ENCODE measurements at regions not wholly inside any gene's neighbourhood (a gene's known extent, or its start where the extent isn't known, plus 50 kb on each side); places are given as distances from the start of the nearest gene placed in this dataset.

DNA sequence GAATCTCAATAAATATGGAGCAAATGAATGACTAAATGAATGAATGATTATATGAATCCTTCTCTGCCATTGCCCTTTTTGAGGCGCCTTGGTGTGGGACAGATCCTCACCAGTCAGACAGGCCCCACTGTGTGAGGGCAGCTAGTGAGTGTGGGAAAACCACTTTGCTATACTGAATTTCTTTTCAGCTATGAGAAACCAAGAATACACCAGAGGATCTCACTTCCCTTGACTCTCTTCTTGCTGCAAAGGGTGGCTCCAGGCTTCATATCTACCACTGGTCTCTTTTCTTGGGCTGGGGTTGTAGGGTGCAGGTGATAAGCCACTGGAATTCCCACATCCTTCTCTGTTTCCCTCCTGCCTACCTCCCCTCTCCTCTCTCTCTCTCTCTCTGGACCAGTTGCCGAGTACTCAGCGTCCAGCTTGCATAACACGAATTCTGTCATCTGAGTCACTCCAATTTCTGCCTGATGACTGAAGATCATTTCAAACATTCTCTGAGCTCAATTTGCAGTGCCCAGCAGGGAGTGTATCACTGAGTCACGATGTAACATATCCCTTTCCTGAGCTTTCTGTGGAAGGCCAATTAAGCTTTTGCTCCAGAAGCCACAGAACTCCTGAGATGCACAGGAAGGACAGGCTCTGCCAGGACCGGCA, 304.3 kb upstream of the NCAM1 start:
- POLR2A ChIA-PET: no interaction called here
- TF ChIP-seq SIN3A (IDR thresholded peaks at IDR 0.05; ENCODE audit: borderline replicate concordance, insufficient read depth, low read depth, low read length) (no peak), TCF7L2 (IDR thresholded peaks at IDR 0.05; ENCODE audit: low read depth, low read length) (no peak), POLR2AphosphoS5 (IDR thresholded peaks at IDR 0.05; ENCODE audit: low read depth, low read length) (no peak)
- TF ChIP-seq, protein P1, sequence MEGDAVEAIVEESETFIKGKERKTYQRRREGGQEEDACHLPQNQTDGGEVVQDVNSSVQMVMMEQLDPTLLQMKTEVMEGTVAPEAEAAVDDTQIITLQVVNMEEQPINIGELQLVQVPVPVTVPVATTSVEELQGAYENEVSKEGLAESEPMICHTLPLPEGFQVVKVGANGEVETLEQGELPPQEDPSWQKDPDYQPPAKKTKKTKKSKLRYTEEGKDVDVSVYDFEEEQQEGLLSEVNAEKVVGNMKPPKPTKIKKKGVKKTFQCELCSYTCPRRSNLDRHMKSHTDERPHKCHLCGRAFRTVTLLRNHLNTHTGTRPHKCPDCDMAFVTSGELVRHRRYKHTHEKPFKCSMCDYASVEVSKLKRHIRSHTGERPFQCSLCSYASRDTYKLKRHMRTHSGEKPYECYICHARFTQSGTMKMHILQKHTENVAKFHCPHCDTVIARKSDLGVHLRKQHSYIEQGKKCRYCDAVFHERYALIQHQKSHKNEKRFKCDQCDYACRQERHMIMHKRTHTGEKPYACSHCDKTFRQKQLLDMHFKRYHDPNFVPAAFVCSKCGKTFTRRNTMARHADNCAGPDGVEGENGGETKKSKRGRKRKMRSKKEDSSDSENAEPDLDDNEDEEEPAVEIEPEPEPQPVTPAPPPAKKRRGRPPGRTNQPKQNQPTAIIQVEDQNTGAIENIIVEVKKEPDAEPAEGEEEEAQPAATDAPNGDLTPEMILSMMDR (IDR thresholded peaks at IDR 0.05): no peak
- TF ChIP-seq, protein P2, sequence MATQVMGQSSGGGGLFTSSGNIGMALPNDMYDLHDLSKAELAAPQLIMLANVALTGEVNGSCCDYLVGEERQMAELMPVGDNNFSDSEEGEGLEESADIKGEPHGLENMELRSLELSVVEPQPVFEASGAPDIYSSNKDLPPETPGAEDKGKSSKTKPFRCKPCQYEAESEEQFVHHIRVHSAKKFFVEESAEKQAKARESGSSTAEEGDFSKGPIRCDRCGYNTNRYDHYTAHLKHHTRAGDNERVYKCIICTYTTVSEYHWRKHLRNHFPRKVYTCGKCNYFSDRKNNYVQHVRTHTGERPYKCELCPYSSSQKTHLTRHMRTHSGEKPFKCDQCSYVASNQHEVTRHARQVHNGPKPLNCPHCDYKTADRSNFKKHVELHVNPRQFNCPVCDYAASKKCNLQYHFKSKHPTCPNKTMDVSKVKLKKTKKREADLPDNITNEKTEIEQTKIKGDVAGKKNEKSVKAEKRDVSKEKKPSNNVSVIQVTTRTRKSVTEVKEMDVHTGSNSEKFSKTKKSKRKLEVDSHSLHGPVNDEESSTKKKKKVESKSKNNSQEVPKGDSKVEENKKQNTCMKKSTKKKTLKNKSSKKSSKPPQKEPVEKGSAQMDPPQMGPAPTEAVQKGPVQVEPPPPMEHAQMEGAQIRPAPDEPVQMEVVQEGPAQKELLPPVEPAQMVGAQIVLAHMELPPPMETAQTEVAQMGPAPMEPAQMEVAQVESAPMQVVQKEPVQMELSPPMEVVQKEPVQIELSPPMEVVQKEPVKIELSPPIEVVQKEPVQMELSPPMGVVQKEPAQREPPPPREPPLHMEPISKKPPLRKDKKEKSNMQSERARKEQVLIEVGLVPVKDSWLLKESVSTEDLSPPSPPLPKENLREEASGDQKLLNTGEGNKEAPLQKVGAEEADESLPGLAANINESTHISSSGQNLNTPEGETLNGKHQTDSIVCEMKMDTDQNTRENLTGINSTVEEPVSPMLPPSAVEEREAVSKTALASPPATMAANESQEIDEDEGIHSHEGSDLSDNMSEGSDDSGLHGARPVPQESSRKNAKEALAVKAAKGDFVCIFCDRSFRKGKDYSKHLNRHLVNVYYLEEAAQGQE (IDR thresholded peaks at IDR 0.05; ENCODE audit: insufficient read depth in 1 of 2, low read depth in 2 of 2, low read length in 1 of 2): no peak
- intact Hi-C loops (cut with micrococcal nuclease; ENCODE audit: unreplicated experiment): no loop called here
- H3K27me3 ChIP-seq (ENCODE audit: control insufficient read depth, insufficient read depth, low read length): no peaks in the 10 kb centered on the region
- no TSS peak for BruUV-seq (replicated peaks)
- no peaks in the 10 kb centered on the region for H3K36me3 ChIP-seq (ENCODE audit: control insufficient read depth, insufficient read depth, low read length)
- no peaks in the 10 kb centered on the region for H3K4me1 ChIP-seq (ENCODE audit: control insufficient read depth, insufficient read depth, low read length)
- in situ Hi-C loops (cut with HindIII; ENCODE audit: low pct_unique_long_range_greater_than_20kb, low sequenced_read_pairs): no loop called here
- no peak overlapping the region for H3K4me3 ChIP-seq (ENCODE audit: low read depth in 2 of 2, low read length in 2 of 2)
- DNase-seq (ENCODE audit: low read depth, low spot score): no peak
- CTCF ChIA-PET: no interaction called here
- H3K9me3 ChIP-seq (ENCODE audit: control insufficient read depth, insufficient read depth, low read depth, low read length): no peaks in the 10 kb centered on the region
- H3K27ac ChIP-seq (ENCODE audit: low read length): no peak overlapping the region
- ATAC-seq: no peak

GRCh38 chr11:112658431-112658878, 302.8 kb upstream of the NCAM1 start:
- intact Hi-C loops (cut with micrococcal nuclease; ENCODE audit: unreplicated experiment): no loop called here
- no peaks in the 10 kb centered on the region for H3K9me3 ChIP-seq (ENCODE audit: control insufficient read depth, insufficient read depth, low read depth, low read length)
- DNase-seq (ENCODE audit: low read depth, low spot score): no peak
- no peaks in the 10 kb centered on the region for H3K36me3 ChIP-seq (ENCODE audit: control insufficient read depth, insufficient read depth, low read length)
- ChIA-PET CTCF (no interaction called here), POLR2A (no interaction called here)
- no peaks in the 10 kb centered on the region for H3K4me1 ChIP-seq (ENCODE audit: control insufficient read depth, insufficient read depth, low read length)
- TF ChIP-seq, protein P2 (IDR thresholded peaks at IDR 0.05; ENCODE audit: insufficient read depth in 1 of 2, low read depth in 2 of 2, low read length in 1 of 2): no peak
- TF ChIP-seq, protein P1 (IDR thresholded peaks at IDR 0.05): no peak
- TF ChIP-seq SIN3A (IDR thresholded peaks at IDR 0.05; ENCODE audit: borderline replicate concordance, insufficient read depth, low read depth, low read length): no peak
- TF ChIP-seq TCF7L2 (IDR thresholded peaks at IDR 0.05; ENCODE audit: low read depth, low read length): no peak
- TF ChIP-seq POLR2AphosphoS5 (IDR thresholded peaks at IDR 0.05; ENCODE audit: low read depth, low read length): no peak
- BruUV-seq (replicated peaks): no TSS peak
- H3K4me3 ChIP-seq (ENCODE audit: low read depth in 2 of 2, low read length in 2 of 2): no peak overlapping the region
- H3K27ac ChIP-seq (ENCODE audit: low read length): no peak overlapping the region
- in situ Hi-C loops (cut with HindIII; ENCODE audit: low pct_unique_long_range_greater_than_20kb, low sequenced_read_pairs): no loop called here
- no peak for ATAC-seq
- no peaks in the 10 kb centered on the region for H3K27me3 ChIP-seq (ENCODE audit: control insufficient read depth, insufficient read depth, low read length)
